HCT116 (cell line): ENCODE measurements at regions not wholly inside any gene's neighbourhood (a gene's known extent, or its start where the extent isn't known, plus 50 kb on each side); places are given as distances from the start of the nearest gene placed in this dataset.

Experiments used
- ATAC-seq: fragments of 200-7000 bp; cut with Tn5 transposase; 2 replicates; pipeline ENCODE4 v1.9.1; 2020; ENCODE audit warnings: mild to moderate bottlenecking, moderate library complexity
- BruUV-seq: library from RNA; stranded (reverse); fragments of 400-500 nt; replicated peaks from 2 replicates; lab custom pipeline; 2021; lab: Mats Ljungman, UMichigan
- CTCF ChIA-PET: fragments of 300-600 bp; sonication (Branson Sonifier 250); formaldehyde crosslinking; loops from one replicate; lab custom pipeline; 2021; ENCODE audit warnings: antibody characterized with exemption; lab: Charles Lee
- POLR2A ChIA-PET: fragments of 300-600, 350-600 bp; sonication (Branson Sonifier 250); formaldehyde crosslinking; loops from one replicate; lab custom pipeline; 2021; ENCODE audit warnings: antibody characterized with exemption; lab: Charles Lee
- RAD21 ChIA-PET, 2 experiments: fragments of 300-600 bp; sonication (Branson Sonifier 250); formaldehyde crosslinking; loops; one replicate each; lab custom pipeline; 2023; ENCODE audit warnings: low total read pairs in 2 of 2; ENCODE audit not compliant: uncharacterized antibody in 2 of 2, unreplicated experiment in 2 of 2, low non-redundant PET in 1 of 2; lab: Charles Lee
- DNase-seq: peaks from one replicate; pipeline ENCODE4 v3.0.0-alpha.2; 2010; ENCODE audit warnings: low read depth, low spot score
- H2AFZ ChIP-seq: fragments of 200-600 bp; shearing (Covaris generic), sonication (generic); 2 replicates; pipeline ENCODE4 v1.6.1; 2017; ENCODE audit warnings: low read depth, mixed run types, mixed read lengths, antibody characterized with exemption, low read length; ENCODE audit not compliant: poor library complexity, severe bottlenecking
- H3K27ac ChIP-seq: 2 replicates; pipeline ENCODE4 v1.5.1; 2012; ENCODE audit warnings: low read depth, low read length
- H3K27me3 ChIP-seq: fragments of 200-600 bp; sonication (generic); 2 replicates; pipeline ENCODE4 v1.6.1; 2016; ENCODE audit warnings: mixed run types, low read length, mixed read lengths; ENCODE audit not compliant: insufficient read depth
- H3K36me3 ChIP-seq, 2 experiments: fragments of 200-500 bp in 1 of 2; fragments of 200-600 bp in 1 of 2; sonication (Bioruptor generic) in 1 of 2; sonication (generic) in 1 of 2; 2 replicates each; pipeline versions ENCODE4 v1.5.1 to v1.6.1; 2014 to 2016; ENCODE audit warnings: low read length in 2 of 2, inconsistent platforms in 1 of 2, mixed read lengths in 1 of 2, mixed run types in 1 of 2; ENCODE audit not compliant: insufficient read depth in 2 of 2, control insufficient read depth in 1 of 2
- H3K4me1 ChIP-seq, 2 experiments: fragments of 200-600 bp in 1 of 2; sonication (generic) in 1 of 2; 2 replicates each; pipeline versions ENCODE4 v1.5.1 to v1.6.1; 2012 to 2017; ENCODE audit warnings: low read length in 2 of 2, inconsistent platforms in 1 of 2, mild to moderate bottlenecking in 1 of 2, mixed read lengths in 1 of 2, mixed run types in 1 of 2, moderate library complexity in 1 of 2; ENCODE audit not compliant: insufficient read depth in 2 of 2, control insufficient read depth in 1 of 2
- H3K4me2 ChIP-seq: fragments of 200-600 bp; sonication (generic); 2 replicates; pipeline ENCODE4 v1.6.1; 2017; ENCODE audit warnings: mixed run types, low read length, mixed read lengths
- H3K4me3 ChIP-seq, 2 experiments: fragments of 200-600 bp in 1 of 2; sonication (generic) in 1 of 2; replicated peaks in 1 of 2; 2 replicates each; pipeline ENCODE4 v1.5.1; 2011 to 2016; ENCODE audit warnings: low read length in 2 of 2, control low read depth in 1 of 2, low read depth in 1 of 2, mild to moderate bottlenecking in 1 of 2, mixed read lengths in 1 of 2, mixed run types in 1 of 2
- H3K79me2 ChIP-seq: fragments of 200-600 bp; sonication (generic); 2 replicates; pipeline ENCODE4 v1.6.1; 2017; ENCODE audit warnings: mild to moderate bottlenecking, mixed run types, low read length, moderate library complexity, mixed read lengths; ENCODE audit not compliant: insufficient read depth
- H3K9ac ChIP-seq: fragments of 200-600 bp; sonication (generic); 2 replicates; pipeline ENCODE4 v1.6.1; 2016; ENCODE audit warnings: low read length, mixed read lengths
- H3K9me2 ChIP-seq: fragments of 200-600 bp; sonication (generic), shearing (Covaris generic); 2 replicates; pipeline ENCODE4 v1.6.1; 2017; ENCODE audit warnings: mixed run types, mild to moderate bottlenecking, moderate library complexity; ENCODE audit not compliant: insufficient read depth
- H3K9me3 ChIP-seq, 2 experiments: fragments of 200-500 bp in 1 of 2; fragments of 200-600 bp in 1 of 2; sonication (Bioruptor generic) in 1 of 2; sonication (generic) in 1 of 2; 2 replicates each; pipeline ENCODE4 v1.6.1; 2014 to 2017; ENCODE audit warnings: low read length in 2 of 2, mixed read lengths in 2 of 2, inconsistent platforms in 1 of 2, low read depth in 1 of 2, mild to moderate bottlenecking in 1 of 2, mixed run types in 1 of 2, moderate library complexity in 1 of 2; ENCODE audit not compliant: control insufficient read depth in 1 of 2, insufficient read depth in 1 of 2
- H4K20me1 ChIP-seq: fragments of 200-600 bp; sonication (generic), shearing (Covaris generic); 2 replicates; pipeline ENCODE4 v1.6.1; 2017; ENCODE audit warnings: mixed run types, mild to moderate bottlenecking, moderate library complexity; ENCODE audit not compliant: insufficient read depth
- ATF3 ChIP-seq: IDR thresholded peaks from 2 replicates; pipeline ENCODE4 v1.6.1; 2012
- CBX3 ChIP-seq: IDR thresholded peaks from 2 replicates; pipeline ENCODE4 v1.6.1; 2012; ENCODE audit warnings: low read depth
- CEBPB ChIP-seq: IDR thresholded peaks from 2 replicates; pipeline ENCODE4 v1.6.1; 2012; ENCODE audit warnings: low read depth
- CTCF ChIP-seq, 3 experiments: fragments of 200-600 bp in 1 of 3; sonication (generic) in 1 of 3; IDR thresholded peaks in 2 of 3; conservative IDR thresholded peaks in 1 of 3; 2 replicates each; pipeline ENCODE4 v1.5.1; 2012 to 2017; ENCODE audit warnings: low read depth in 2 of 3, low read length in 2 of 3, antibody characterized with exemption in 1 of 3, borderline replicate concordance in 1 of 3, control low read depth in 1 of 3, mild to moderate bottlenecking in 1 of 3, mixed read lengths in 1 of 3, mixed run types in 1 of 3, moderate library complexity in 1 of 3; ENCODE audit not compliant: insufficient read depth in 1 of 3
- EGR1 ChIP-seq: IDR thresholded peaks from 2 replicates; pipeline ENCODE4 v1.6.1; 2012; ENCODE audit warnings: low read depth
- ELF1 ChIP-seq: IDR thresholded peaks from 2 replicates; pipeline ENCODE4 v1.6.1; 2012; ENCODE audit warnings: low read depth, borderline replicate concordance
- EZH2 ChIP-seq: fragments of 200-600 bp; sonication (generic); IDR thresholded peaks from 2 replicates; pipeline ENCODE4 v1.6.1; 2017; ENCODE audit warnings: antibody characterized with exemption, mixed run types
- FOSL1 ChIP-seq: IDR thresholded peaks from 2 replicates; pipeline ENCODE4 v1.6.1; 2012; ENCODE audit warnings: low read depth
- MAX ChIP-seq: IDR thresholded peaks from 2 replicates; pipeline ENCODE4 v1.6.1; 2012
- POLR2A ChIP-seq: IDR thresholded peaks from 2 replicates; pipeline ENCODE4 v1.7.0; 2011; ENCODE audit warnings: borderline replicate concordance; ENCODE audit not compliant: insufficient read depth, insufficient read length; ENCODE audit errors: extremely low read depth
- POLR2AphosphoS5 ChIP-seq: IDR thresholded peaks from 2 replicates; pipeline ENCODE4 v1.6.1; 2011; ENCODE audit warnings: mild to moderate bottlenecking, low read depth, low read length, moderate library complexity
- RAD21 ChIP-seq: IDR thresholded peaks from 2 replicates; pipeline ENCODE4 v1.6.1; 2012; ENCODE audit warnings: low read depth, mild to moderate bottlenecking
- SP1 ChIP-seq: IDR thresholded peaks from 2 replicates; pipeline ENCODE4 v1.6.1; 2012; ENCODE audit warnings: low read depth
- SRF ChIP-seq: IDR thresholded peaks from 2 replicates; pipeline ENCODE4 v1.6.1; 2012; ENCODE audit warnings: low read depth
- YY1 ChIP-seq: IDR thresholded peaks from 2 replicates; pipeline ENCODE4 v1.6.1; 2011; ENCODE audit warnings: low read length, low read depth, moderate library complexity, mild to moderate bottlenecking; ENCODE audit not compliant: insufficient replicate concordance; ENCODE audit errors: extremely low read depth
- ZFX ChIP-seq: fragments of 450-650 bp; IDR thresholded peaks from 2 replicates; pipeline ENCODE4 v1.6.1; 2017
- ZNF274 ChIP-seq: fragments of 200-500 bp; sonication (Bioruptor generic); IDR thresholded peaks from 2 replicates; pipeline ENCODE4 v1.6.1; 2014; ENCODE audit warnings: mild to moderate bottlenecking, low read depth, low read length, inconsistent platforms
- intact Hi-C: fragments of 100-400 bp; cut with micrococcal nuclease; formaldehyde crosslinking; loops from 2 replicates; pipeline ENCODE4 v1.10.0; 2022

GRCh38 chr12:125688881-125689280 lies 623.6 kb downstream of the AACS start:
- ChIA-PET POLR2A (no interaction called here), RAD21 (no interaction called here), CTCF (no interaction called here)
- no TSS peak for BruUV-seq
- DNase-seq (no peak), ATAC-seq (no peak)
- no peaks in the 10 kb centered on the region for H3K36me3 ChIP-seq
- H3K27ac ChIP-seq = no peak overlapping the region
- intact Hi-C loops = no loop called here
- H3K9me2 ChIP-seq = no peaks in the 10 kb centered on the region
- no peaks in the 10 kb centered on the region for H4K20me1 ChIP-seq
- no peaks in the 10 kb centered on the region for H3K4me1 ChIP-seq
- H3K4me2 ChIP-seq = no peak overlapping the region
- H3K4me3 ChIP-seq = no peak overlapping the region
- H3K9ac ChIP-seq = no peak overlapping the region
- H3K79me2 ChIP-seq = no peaks in the 10 kb centered on the region
- no peaks in the 10 kb centered on the region; a peak in 1 of 4 replicates for H3K9me3 ChIP-seq
- H3K27me3 ChIP-seq = no peaks in the 10 kb centered on the region
- no peak overlapping the region for H2AFZ ChIP-seq
- TF ChIP-seq POLR2A = no peak
- TF ChIP-seq POLR2AphosphoS5 = no peak
- no peak for TF ChIP-seq RAD21
- no peak for TF ChIP-seq EZH2
- TF ChIP-seq CTCF (IDR thresholded peaks at IDR 0.05 in 2 of 3, conservative IDR thresholded peaks at IDR 0.05 in 1 of 3; ENCODE audit: borderline replicate concordance in 1 of 3, insufficient read depth in 1 of 3, low read depth in 2 of 3, low read length in 2 of 3) = no peak
- TF ChIP-seq ZFX = no peak
- TF ChIP-seq, all 23 proteins: peak for 0

- ChIA-PET CTCF (no interaction called here), POLR2A (no interaction called here), RAD21 (no interaction called here)
- Histone ChIP-seq H3K36me3 (no peaks in the 10 kb centered on the region), H3K9ac (no peak overlapping the region), H2AFZ (no peak overlapping the region), H3K27ac (no peak overlapping the region), H3K9me2 (no peaks in the 10 kb centered on the region), H3K4me1 (no peaks in the 10 kb centered on the region), H3K79me2 (no peaks in the 10 kb centered on the region), H3K9me3 (peaks cover 0 to 4% of the 10 kb centered on the region in 2 experiments; a peak in 2 of 4 replicates), H3K4me3 (no peak overlapping the region), H3K4me2 (no peak overlapping the region), H3K27me3 (no peaks in the 10 kb centered on the region), H4K20me1 (no peaks in the 10 kb centered on the region)
- no peak for ATAC-seq
- intact Hi-C loops = no loop called here
- DNase-seq = no peak
- BruUV-seq = no TSS peak
- TF ChIP-seq EZH2 (no peak), ZNF274 (no peak), FOSL1 (no peak), ELF1 (no peak), SRF (no peak), EGR1 (no peak), ATF3 (no peak), CBX3 (no peak), SP1 (no peak), CEBPB (no peak), MAX (no peak), POLR2A (no peak), YY1 (no peak), RAD21 (no peak)
Observed at GRCh38 chr12:125689576-125690410, 624.6 kb downstream of the AACS start.
